ENCODE measurements at regions not wholly inside any gene's neighbourhood (a gene's known extent, or its start where the extent isn't known, plus 50 kb on each side); places are given as distances from the start of the nearest gene placed in this dataset.

GRCh38 chr3:80533553-80533952, 765.8 kb upstream of the ROBO1 start:
- TF ChIP-seq, protein P1, sequence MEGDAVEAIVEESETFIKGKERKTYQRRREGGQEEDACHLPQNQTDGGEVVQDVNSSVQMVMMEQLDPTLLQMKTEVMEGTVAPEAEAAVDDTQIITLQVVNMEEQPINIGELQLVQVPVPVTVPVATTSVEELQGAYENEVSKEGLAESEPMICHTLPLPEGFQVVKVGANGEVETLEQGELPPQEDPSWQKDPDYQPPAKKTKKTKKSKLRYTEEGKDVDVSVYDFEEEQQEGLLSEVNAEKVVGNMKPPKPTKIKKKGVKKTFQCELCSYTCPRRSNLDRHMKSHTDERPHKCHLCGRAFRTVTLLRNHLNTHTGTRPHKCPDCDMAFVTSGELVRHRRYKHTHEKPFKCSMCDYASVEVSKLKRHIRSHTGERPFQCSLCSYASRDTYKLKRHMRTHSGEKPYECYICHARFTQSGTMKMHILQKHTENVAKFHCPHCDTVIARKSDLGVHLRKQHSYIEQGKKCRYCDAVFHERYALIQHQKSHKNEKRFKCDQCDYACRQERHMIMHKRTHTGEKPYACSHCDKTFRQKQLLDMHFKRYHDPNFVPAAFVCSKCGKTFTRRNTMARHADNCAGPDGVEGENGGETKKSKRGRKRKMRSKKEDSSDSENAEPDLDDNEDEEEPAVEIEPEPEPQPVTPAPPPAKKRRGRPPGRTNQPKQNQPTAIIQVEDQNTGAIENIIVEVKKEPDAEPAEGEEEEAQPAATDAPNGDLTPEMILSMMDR (IDR thresholded peaks at IDR 0.05): no peak
- TF ChIP-seq EP300 (IDR thresholded peaks at IDR 0.05) (no peak), POLR2AphosphoS5 (IDR thresholded peaks at IDR 0.05) (no peak)

Measured in esophagus muscularis mucosa (tissue), 4 donors.